HG03575 (cell line): ENCODE measurements at regions not wholly inside any gene's neighbourhood (a gene's known extent, or its start where the extent isn't known, plus 50 kb on each side); places are given as distances from the start of the nearest gene placed in this dataset.

ENCODE experiments used
- ATAC-seq: cut with Tn5 transposase; IDR thresholded peaks from one replicate; pipeline ENCODE4 v1.9.1; 2021; ENCODE audit not compliant: unreplicated experiment, insufficient number of reproducible peaks, low FRiP score; ENCODE audit errors: extremely low read depth

DNA sequence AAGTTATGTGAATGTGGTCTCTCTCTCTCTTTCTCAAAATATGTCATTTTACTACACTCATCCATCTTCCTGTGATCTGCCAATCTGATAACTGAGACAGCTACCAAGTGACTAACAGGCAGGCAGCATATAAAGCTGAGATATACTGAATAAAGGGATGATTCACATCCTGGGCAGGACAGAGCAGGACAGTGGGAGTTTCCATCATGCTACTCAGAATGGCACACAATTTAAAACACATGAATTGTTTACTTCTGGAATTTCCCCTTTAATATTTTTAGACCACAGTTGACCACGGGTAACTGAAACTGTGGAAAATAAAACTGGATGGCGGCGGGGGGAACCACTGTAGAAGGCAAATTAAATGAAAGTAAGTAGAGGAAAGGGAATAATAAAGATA, 58.6 kb upstream of the DCTD start:
- peak; percentile 69 for ATAC-seq

DNA sequence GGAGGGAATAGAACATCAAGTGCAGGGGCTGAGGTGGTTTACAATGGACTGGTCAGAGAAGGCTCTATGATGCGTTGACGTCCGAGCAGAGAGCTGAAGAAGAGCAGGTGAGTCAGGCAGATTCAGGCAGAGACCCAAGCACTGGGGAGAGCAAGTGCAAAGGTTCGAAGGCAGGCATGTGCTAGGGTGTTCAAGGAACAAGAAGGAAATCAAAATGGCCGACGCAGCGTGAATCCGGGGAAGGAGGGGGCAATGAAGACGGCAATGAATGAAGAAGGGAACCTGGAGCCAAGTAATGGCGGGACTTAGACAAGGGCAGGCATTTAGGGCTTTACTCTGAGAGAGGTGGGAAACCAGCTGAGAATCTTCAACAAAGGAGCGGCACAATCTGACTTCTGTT, 56.8 kb upstream of the DCTD start:
- ATAC-seq = no peak

- ATAC-seq = no peak
Measured at GRCh38 chr4:182973511-182973911, 56.3 kb upstream of the DCTD start.

GRCh38 chr4:182971702-182972101, 54.5 kb upstream of the DCTD start:
- no peak for ATAC-seq

DNA sequence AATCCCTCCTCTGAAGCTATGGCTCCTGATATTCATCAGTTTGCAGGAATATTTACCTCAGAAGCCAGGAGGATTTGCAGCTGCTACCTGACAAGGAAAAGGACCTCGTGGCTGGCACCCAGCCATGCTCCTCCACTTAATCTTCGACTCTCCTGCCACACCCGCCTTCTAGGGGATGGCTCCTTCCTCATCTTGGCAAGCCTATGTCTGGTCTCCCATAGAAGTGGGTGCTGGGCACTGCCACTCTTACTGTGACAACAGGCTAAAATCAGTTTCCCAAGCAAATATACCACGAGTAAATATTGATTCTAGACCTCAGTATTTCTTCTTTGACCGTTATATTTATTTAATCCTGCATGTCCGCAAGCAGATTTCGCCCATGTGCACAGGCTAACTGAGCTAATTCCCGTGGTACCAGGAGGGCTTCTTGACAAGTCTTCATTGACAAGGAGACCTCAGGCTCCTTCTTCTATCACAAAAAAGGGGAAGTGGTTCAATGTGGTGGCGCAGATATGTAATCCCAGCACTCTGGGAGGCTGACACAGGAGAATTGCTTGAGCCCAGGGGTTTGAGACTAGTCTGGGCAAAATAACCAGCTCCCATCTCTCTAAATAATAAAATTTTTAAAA, 52.6 kb upstream of the DCTD start:
- peak; percentile 41 for ATAC-seq

DNA sequence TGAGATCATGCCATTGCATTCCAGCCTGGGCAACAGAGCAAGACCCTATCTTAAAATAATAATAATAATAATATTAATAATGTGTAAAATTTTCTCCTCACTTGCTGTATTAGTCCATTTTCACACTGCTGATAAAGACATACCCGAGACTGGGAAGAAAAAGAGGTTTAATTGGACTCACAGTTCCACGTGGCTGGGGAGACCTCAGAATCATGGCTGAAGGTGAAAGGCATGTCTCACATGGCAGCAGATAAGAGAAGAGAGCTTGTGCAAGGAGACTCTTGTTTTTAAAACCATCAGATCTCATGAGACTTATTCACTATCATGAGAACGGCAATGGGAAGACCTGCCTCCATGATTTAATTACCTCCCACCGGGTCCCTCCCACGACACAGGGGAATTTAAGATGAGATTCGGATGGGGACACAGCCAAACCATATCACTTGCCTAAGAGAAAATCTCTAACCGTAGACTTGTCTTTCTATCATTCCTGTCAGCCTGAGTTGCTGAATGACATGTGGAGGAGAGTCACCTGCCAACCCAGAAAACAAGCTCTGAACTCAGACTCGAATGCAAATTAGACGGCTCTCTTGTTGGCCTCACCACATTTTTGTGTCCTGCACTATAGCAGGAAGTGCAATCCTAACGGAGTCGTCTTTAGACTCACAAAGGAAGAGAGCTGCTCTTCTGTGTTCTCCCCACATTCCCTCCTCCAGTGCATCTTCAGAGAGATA, 51.9 kb upstream of the DCTD start:
- ATAC-seq = no peak

GRCh38 chr4:182967403-182967802, 50.2 kb upstream of the DCTD start:
- no peak for ATAC-seq
